Mucosa of rectum (tissue), 2 donors: ENCODE measurements at regions not wholly inside any gene's neighbourhood (a gene's known extent, or its start where the extent isn't known, plus 50 kb on each side); places are given as distances from the start of the nearest gene placed in this dataset.

ENCODE experiments used
- H3K27ac ChIP-seq, 2 donors: one replicate each; pipeline ENCODE4 v1.7.0; 2013; ENCODE audit warnings: inconsistent platforms in 2 of 2, low read depth in 2 of 2, low read length in 2 of 2
- H3K27me3 ChIP-seq, 2 donors: one replicate each; pipeline ENCODE4 v1.7.0; 2013; ENCODE audit warnings: low read length in 2 of 2; ENCODE audit not compliant: control insufficient read depth in 2 of 2, insufficient read depth in 2 of 2
- H3K36me3 ChIP-seq, 2 donors: one replicate each; pipeline ENCODE4 v1.7.0; 2013; ENCODE audit warnings: low read length in 2 of 2; ENCODE audit not compliant: control insufficient read depth in 2 of 2, insufficient read depth in 2 of 2
- H3K4me1 ChIP-seq, 2 donors: one replicate each; pipeline ENCODE4 v1.7.0; 2013; ENCODE audit warnings: low read length in 2 of 2, mild to moderate bottlenecking in 1 of 2; ENCODE audit not compliant: control insufficient read depth in 2 of 2, insufficient read depth in 2 of 2
- H3K4me3 ChIP-seq, 2 donors: one replicate each; pipeline ENCODE4 v1.7.0; 2013; ENCODE audit warnings: low read length in 2 of 2
- H3K9ac ChIP-seq, 2 donors: one replicate each; pipeline ENCODE4 v1.7.0; 2013; ENCODE audit warnings: low read length in 2 of 2, low read depth in 1 of 2, mild to moderate bottlenecking in 1 of 2
- H3K9me3 ChIP-seq, 2 donors: one replicate each; pipeline ENCODE4 v1.7.0; 2013; ENCODE audit warnings: low read length in 2 of 2; ENCODE audit not compliant: control insufficient read depth in 2 of 2
- donor health status: healthy.
- donor health status: Normal muscosa, but diverticular disease.

DNA sequence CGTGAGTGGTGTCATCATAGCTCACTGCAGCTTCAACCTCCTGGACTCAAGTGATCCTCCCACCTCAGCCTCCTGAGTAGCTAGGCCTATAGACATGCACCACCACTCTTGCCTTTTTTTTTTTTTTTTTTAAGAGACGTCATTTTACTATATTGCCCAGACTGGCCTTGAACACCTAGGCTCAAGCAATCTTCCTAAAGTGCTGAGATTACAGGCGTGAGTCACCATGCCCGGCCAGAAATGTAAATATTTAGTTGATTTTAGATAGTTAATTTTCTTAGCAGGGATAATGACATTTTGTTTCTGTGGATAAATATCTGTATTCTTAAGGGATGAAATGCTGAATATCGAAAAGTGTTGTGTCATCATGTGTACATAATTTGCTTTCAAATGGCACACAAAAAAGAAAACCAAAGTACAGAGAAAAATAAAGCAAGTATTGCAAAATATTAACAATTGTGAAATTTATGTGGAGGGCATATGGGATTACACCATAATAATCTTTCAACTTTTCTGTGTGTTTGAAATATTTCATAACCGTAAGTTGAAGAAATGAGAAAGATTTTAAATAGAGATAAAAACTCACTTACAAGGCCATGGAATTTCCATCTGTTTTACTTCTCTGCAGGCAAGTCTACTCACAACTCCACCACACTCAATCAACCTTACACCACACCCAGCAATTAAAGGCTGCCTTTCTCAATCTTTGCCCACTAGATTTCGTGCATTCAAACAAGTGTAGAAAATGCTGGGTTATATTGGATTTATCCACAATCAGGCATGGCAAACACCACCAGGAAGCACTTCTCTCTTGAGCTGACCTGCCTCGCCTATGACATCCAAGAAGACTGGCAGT is 93.7 kb downstream of the SPTSSA start:
- H3K27ac ChIP-seq = peak overlapping the region; percentile 85

DNA sequence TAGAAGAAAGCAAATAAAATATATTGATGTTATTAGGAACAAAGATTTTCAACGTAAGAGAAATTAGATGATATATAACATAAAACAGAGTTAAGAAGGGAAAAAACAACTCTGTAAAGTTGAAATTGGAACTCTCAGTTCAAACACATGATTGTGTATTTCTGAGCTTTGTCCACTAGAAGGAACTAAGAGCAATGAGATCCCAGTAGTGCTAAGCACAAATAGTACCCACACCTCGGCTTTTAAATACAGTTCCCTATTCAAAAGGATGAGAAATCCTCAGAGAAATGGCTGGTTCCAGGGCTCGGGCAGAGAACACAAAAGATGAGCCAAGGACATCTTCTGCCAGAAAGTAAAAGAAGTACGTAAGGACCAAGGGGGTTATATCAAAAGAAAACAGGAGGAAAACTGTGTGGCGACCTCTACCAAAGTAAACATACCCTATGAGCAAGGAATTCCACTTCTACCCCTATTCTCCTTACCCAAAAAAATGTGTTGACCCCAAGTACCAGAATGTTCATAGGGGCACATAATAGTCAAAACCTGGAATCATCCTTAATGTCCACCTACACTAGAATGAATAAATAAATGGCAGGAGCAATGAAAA is 96.6 kb downstream of the SPTSSA start:
- no peaks in the 10 kb centered on the region for H3K9me3 ChIP-seq
- H3K9ac ChIP-seq = no peak overlapping the region
- no peak overlapping the region for H3K27ac ChIP-seq
- no peaks in the 10 kb centered on the region for H3K27me3 ChIP-seq
- no peak overlapping the region for H3K4me3 ChIP-seq
- no peaks in the 10 kb centered on the region for H3K36me3 ChIP-seq
- H3K4me1 ChIP-seq = peaks cover 4 to 33% of the 10 kb centered on the region in 2 donors

More for the DNA sequence above, 93.7 kb downstream of the SPTSSA start:
- Histone ChIP-seq H3K36me3 (no peaks in the 10 kb centered on the region), H3K4me1 (peaks cover 4 to 32% of the 10 kb centered on the region in 2 donors), H3K9me3 (no peaks in the 10 kb centered on the region), H3K4me3 (peak overlapping the region in 1 of 2 donors; percentile 10), H3K9ac (no peak overlapping the region), H3K27me3 (no peaks in the 10 kb centered on the region)

- no peak overlapping the region for H3K9ac ChIP-seq
- peaks cover 4 to 31% of the 10 kb centered on the region in 2 donors for H3K4me1 ChIP-seq
- H3K36me3 ChIP-seq = no peaks in the 10 kb centered on the region
- H3K27me3 ChIP-seq = no peaks in the 10 kb centered on the region
- H3K9me3 ChIP-seq = no peaks in the 10 kb centered on the region
- no peak overlapping the region for H3K27ac ChIP-seq
- H3K4me3 ChIP-seq = no peak overlapping the region
These were observed 97.8 kb downstream of the SPTSSA start for GRCh38 chr14:34364201-34364600.

DNA sequence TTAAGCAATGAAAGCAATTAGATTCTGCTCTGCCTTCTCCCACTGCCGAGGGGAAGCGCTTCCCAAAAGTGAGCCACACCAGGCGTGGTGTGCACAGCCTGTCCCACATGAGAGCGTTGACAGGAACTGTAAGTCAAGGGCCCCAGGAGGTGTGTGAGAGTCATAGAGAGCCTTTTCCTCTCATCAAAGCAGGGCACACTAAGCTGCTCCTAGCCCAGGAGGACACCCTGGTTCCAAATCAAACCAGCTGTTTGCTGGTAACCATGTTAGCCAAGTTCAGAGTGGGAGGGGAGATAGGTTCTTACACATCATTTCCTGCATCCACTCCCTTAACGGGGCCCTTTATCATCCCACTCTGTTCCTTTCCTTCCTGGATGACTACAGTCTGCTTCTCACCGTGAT is 98.3 kb downstream of the SPTSSA start:
- Histone ChIP-seq H3K27me3 (no peaks in the 10 kb centered on the region), H3K27ac (no peak overlapping the region), H3K36me3 (no peaks in the 10 kb centered on the region), H3K9me3 (no peaks in the 10 kb centered on the region), H3K9ac (no peak overlapping the region), H3K4me1 (peaks cover 3 to 27% of the 10 kb centered on the region in 2 donors), H3K4me3 (no peak overlapping the region)

DNA sequence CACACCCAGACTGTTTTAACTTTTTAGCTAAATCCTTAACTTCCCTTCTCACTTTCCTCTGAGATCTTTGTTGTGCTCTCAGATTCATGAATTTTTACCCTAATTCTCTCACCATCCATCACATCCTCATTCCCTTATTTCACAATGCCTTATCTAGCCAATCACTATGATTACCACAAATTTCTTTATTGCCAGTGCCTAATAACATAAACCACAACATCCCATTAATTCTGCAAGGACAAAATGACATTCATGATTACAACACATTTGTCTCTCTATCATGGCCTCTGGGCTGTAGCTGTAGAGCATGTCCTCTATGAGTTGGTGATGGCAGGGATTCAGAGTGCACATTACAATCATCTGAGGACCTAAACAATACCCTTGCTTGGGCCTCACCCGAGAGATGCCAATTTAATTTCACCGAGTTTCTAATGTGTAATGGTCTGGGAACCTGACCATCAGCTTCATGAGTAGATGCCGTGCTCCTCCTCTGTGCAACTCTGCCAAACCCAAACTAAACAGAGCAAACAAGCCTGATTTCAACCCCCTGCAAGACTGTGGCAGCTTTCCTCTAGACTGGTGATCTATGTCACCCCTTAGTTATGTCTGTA is 99.3 kb downstream of the SPTSSA start:
- no peaks in the 10 kb centered on the region for H3K36me3 ChIP-seq
- no peaks in the 10 kb centered on the region for H3K9me3 ChIP-seq
- H3K27me3 ChIP-seq = no peaks in the 10 kb centered on the region
- no peak overlapping the region for H3K9ac ChIP-seq
- H3K4me1 ChIP-seq = peaks cover 3 to 21% of the 10 kb centered on the region in 2 donors
- H3K4me3 ChIP-seq = no peak overlapping the region
- no peak overlapping the region for H3K27ac ChIP-seq

- Histone ChIP-seq H3K27ac (no peak overlapping the region), H3K4me1 (peaks cover 3 to 15% of the 10 kb centered on the region in 2 donors), H3K4me3 (no peak overlapping the region)
These were observed 100.5 kb downstream of the SPTSSA start for GRCh38 chr14:34361504-34362011.

GRCh38 chr14:34359420-34360117 is 102.5 kb downstream of the SPTSSA start:
- H3K27ac ChIP-seq = peak overlapping the region in 1 of 2 donors; percentile 34
- no peaks in the 10 kb centered on the region for H3K27me3 ChIP-seq
- no peaks in the 10 kb centered on the region for H3K9me3 ChIP-seq
- peaks cover 3 to 9% of the 10 kb centered on the region in 2 donors for H3K4me1 ChIP-seq
- no peak overlapping the region for H3K4me3 ChIP-seq
- no peak overlapping the region for H3K9ac ChIP-seq
- H3K36me3 ChIP-seq = no peaks in the 10 kb centered on the region

More at GRCh38 chr14:34361504-34362011, 100.5 kb downstream of the SPTSSA start:
- H3K36me3 ChIP-seq = no peaks in the 10 kb centered on the region
- H3K27me3 ChIP-seq = no peaks in the 10 kb centered on the region
- H3K9ac ChIP-seq = no peak overlapping the region
- no peaks in the 10 kb centered on the region for H3K9me3 ChIP-seq

DNA sequence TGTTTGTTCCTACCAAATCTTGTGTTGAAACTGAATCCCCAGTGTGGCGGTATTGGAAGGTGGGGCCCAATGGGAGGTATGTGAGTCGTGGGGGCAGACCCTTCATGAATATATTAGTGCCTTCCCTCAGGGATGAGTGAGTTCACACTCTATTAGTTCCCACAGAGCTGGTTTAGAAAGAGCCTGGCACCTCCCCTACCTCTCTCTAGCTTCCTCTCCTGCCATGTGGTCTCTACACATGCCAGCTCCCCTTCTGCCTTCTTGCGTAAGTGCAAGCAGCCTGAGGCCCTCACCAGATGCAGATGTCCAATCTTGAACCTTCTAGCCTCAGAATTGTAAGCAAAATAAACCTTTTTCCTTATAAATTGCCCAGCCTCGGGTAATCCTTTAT is 105.8 kb downstream of the SPTSSA start:
- Histone ChIP-seq H3K9ac (no peak overlapping the region), H3K4me1 (peaks cover 3 to 8% of the 10 kb centered on the region in 2 donors), H3K4me3 (no peak overlapping the region), H3K9me3 (no peaks in the 10 kb centered on the region), H3K27me3 (no peaks in the 10 kb centered on the region), H3K27ac (no peak overlapping the region), H3K36me3 (no peaks in the 10 kb centered on the region)

DNA sequence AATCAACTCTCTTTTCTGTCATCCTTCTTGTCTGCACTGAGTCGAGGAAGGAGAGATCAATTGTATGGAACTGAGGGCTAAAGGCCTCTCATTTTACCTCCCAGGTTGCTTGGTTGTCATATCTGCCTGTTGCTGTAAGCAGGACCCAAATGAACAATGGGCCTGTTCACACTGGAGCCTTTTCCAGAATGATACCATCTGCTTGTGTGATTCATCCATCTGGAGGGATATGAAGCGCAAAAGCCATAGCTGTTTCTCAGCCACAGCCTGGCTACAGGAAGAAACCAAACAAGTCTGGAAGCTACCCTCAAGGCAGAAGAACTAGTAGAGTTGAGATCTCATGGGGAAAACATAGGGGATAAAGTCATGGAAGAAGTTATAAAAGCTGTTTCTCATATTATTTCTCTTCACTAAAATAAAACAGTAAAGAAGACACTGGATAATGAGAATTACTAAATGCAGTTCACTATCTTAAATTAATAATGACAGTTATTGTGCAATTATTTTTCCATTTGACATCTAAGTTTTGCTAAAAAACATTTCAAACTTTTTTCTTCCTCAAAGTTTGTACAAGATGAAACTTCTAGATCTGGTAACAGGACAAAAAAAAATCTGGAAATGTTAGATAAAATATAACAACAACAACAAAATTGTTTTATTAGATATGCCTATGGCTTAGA is 106.3 kb downstream of the SPTSSA start:
- Histone ChIP-seq H3K9me3 (no peaks in the 10 kb centered on the region), H3K36me3 (no peaks in the 10 kb centered on the region), H3K4me3 (no peak overlapping the region), H3K27me3 (no peaks in the 10 kb centered on the region), H3K27ac (no peak overlapping the region), H3K9ac (no peak overlapping the region), H3K4me1 (peaks cover 3 to 8% of the 10 kb centered on the region in 2 donors)
